ENCODE measurements at regions not wholly inside any gene's neighbourhood (a gene's known extent, or its start where the extent isn't known, plus 50 kb on each side); places are given as distances from the start of the nearest gene placed in this dataset.

GRCh38 chr11:71342951-71343827 lies 90.8 kb upstream of the SHANK2 start:
- Histone ChIP-seq H3K4me3 (no peak overlapping the region), H3K4me1 (peaks cover 8% of the 10 kb centered on the region), H3K27ac (no peak overlapping the region), H3K9me3 (no peaks in the 10 kb centered on the region), H3K36me3 (ENCODE audit: low read depth, missing control alignments) (no peaks in the 10 kb centered on the region), H3K27me3 (no peaks in the 10 kb centered on the region)
- intact Hi-C loops (cut with DNase I; ENCODE audit: low total_unique reads), result no loop called here
- 75 to 78% methylated on average over 17 to 20 of the region's 20 CpGs for WGBS, 2 donors
- peak; percentile 7 to 31 (median 29) for TF ChIP-seq CTCF (IDR thresholded peaks at IDR 0.05)
- no peak for TF ChIP-seq POLR2A (IDR thresholded peaks at IDR 0.05)
- DNase-seq, result peak; percentile 65

GRCh38 chr11:71342116-71342515 lies 89.7 kb upstream of the SHANK2 start:
- Histone ChIP-seq H3K4me1 (peaks cover 8% of the 10 kb centered on the region), H3K9me3 (no peaks in the 10 kb centered on the region), H3K36me3 (ENCODE audit: low read depth, missing control alignments) (no peaks in the 10 kb centered on the region), H3K4me3 (no peak overlapping the region), H3K27ac (no peak overlapping the region), H3K27me3 (no peaks in the 10 kb centered on the region)
- 83 to 93% methylated on average over 13 of the region's 13 CpGs for WGBS, 2 donors
- intact Hi-C loops (cut with DNase I; ENCODE audit: low total_unique reads), result no loop called here
- DNase-seq, result no peak
- TF ChIP-seq POLR2A (IDR thresholded peaks at IDR 0.05) (no peak), CTCF (IDR thresholded peaks at IDR 0.05) (no peak)

- Histone ChIP-seq H3K36me3 (ENCODE audit: low read depth, missing control alignments) (no peaks in the 10 kb centered on the region), H3K4me3 (no peak overlapping the region), H3K9me3 (no peaks in the 10 kb centered on the region), H3K4me1 (peaks cover 8% of the 10 kb centered on the region), H3K27ac (no peak overlapping the region), H3K27me3 (no peaks in the 10 kb centered on the region)
- 94 to 95% methylated on average over 7 to 9 of the region's 9 CpGs for WGBS, 2 donors
- DNase-seq, result no peak
- TF ChIP-seq CTCF (IDR thresholded peaks at IDR 0.05), result no peak
- TF ChIP-seq POLR2A (IDR thresholded peaks at IDR 0.05), result no peak
- intact Hi-C loops (cut with DNase I; ENCODE audit: low total_unique reads), result no loop called here
Measured at GRCh38 chr11:71341596-71341995, 89.2 kb upstream of the SHANK2 start.

- TF ChIP-seq POLR2A (IDR thresholded peaks at IDR 0.05) (no peak), CTCF (IDR thresholded peaks at IDR 0.05) (no peak)
- Histone ChIP-seq H3K4me3 (no peak overlapping the region), H3K9me3 (no peaks in the 10 kb centered on the region), H3K36me3 (ENCODE audit: low read depth, missing control alignments) (no peaks in the 10 kb centered on the region), H3K27ac (no peak overlapping the region), H3K4me1 (peaks cover 8% of the 10 kb centered on the region), H3K27me3 (no peaks in the 10 kb centered on the region)
- no peak for DNase-seq
- intact Hi-C loops (cut with DNase I; ENCODE audit: low total_unique reads), result no loop called here
- WGBS, 2 donors, result 94 to 95% methylated on average over 8 of the region's 8 CpGs
Measured at GRCh38 chr11:71341173-71341572, 88.8 kb upstream of the SHANK2 start.
